Sigmoid colon (tissue), 4 donors: ENCODE measurements at regions not wholly inside any gene's neighbourhood (a gene's known extent, or its start where the extent isn't known, plus 50 kb on each side); places are given as distances from the start of the nearest gene placed in this dataset.

Source experiments
- POLR2A ChIP-seq, 2 donors: fragments of 450-650 bp; IDR thresholded peaks; one replicate each; pipeline ENCODE4 v1.6.1; 2016; ENCODE audit warnings: antibody characterized with exemption in 2 of 2, mild to moderate bottlenecking in 2 of 2, moderate library complexity in 2 of 2
- POLR2AphosphoS5 ChIP-seq, 4 donors: sonication (generic); formaldehyde crosslinking; IDR thresholded peaks; one replicate each; pipeline ENCODE4 v1.6.1; 2017; ENCODE audit warnings: antibody characterized with exemption in 4 of 4

DNA sequence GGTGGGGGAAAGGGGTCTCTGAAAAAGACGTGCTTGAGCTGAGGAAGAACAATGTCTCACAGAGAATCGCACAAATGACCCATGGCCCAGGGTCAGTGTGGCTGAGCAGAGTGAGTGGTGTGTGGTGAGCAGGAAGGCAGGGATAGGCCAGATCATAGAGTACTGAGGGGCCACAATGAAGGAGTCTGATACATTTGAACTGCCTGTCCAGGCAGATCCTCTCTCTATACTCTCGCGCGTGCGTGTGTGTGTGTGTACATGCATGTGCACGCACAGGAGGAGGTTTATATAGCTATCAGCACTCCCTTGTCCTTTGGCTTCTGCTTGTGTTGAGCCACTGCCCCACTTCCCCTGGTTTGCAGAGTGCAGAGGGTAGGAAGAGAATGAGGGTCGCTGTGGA, 294.0 kb downstream of the ZNF608 start:
- TF ChIP-seq POLR2A (IDR thresholded peaks at IDR 0.05), result no peak
- TF ChIP-seq POLR2AphosphoS5 (IDR thresholded peaks at IDR 0.05), result no peak
